HL-60 (cell line): ENCODE measurements at regions not wholly inside any gene's neighbourhood (a gene's known extent, or its start where the extent isn't known, plus 50 kb on each side); places are given as distances from the start of the nearest gene placed in this dataset.

Source experiments
- DNase-seq, 2 experiments: peaks; one replicate each; pipeline ENCODE4 v3.0.0-alpha.2; 2010 to 2020; ENCODE audit warnings: low read depth in 1 of 2, low spot score in 1 of 2
- H3K27ac ChIP-seq: fragments of 250-450 bp; sonication (Bioruptor Pico); replicated peaks from 2 replicates; pipeline ENCODE4 v1.5.1; 2020; ENCODE audit warnings: mild to moderate bottlenecking, moderate library complexity
- H3K27me3 ChIP-seq: fragments of 250-450 bp; sonication (Bioruptor Pico); 2 replicates; pipeline ENCODE4 v1.5.1; 2021; ENCODE audit warnings: mild to moderate bottlenecking, moderate library complexity; ENCODE audit not compliant: insufficient read depth, poor library complexity, severe bottlenecking
- H3K4me3 ChIP-seq: replicated peaks from 2 replicates; pipeline ENCODE4 v1.5.1; 2011; ENCODE audit warnings: mild to moderate bottlenecking, control low read depth, low read length; ENCODE audit not compliant: insufficient read depth
- GABPA ChIP-seq: IDR thresholded peaks from 2 replicates; pipeline ENCODE4 v1.6.1; 2012; ENCODE audit warnings: low read depth
- POLR2AphosphoS5 ChIP-seq: IDR thresholded peaks from 2 replicates; pipeline ENCODE4 v1.6.1; 2012; ENCODE audit warnings: low read depth
- SPI1 ChIP-seq: IDR thresholded peaks from 2 replicates; pipeline ENCODE4 v1.6.1; 2012; ENCODE audit warnings: low read depth, mild to moderate bottlenecking, borderline replicate concordance
- TF ChIP-seq, protein P1 (sequence below): IDR thresholded peaks from 2 replicates; pipeline ENCODE4 v1.6.1; 2012; ENCODE audit warnings: low read depth; ENCODE audit not compliant: insufficient replicate concordance
- TF ChIP-seq, protein P2 (sequence below): IDR thresholded peaks from one replicate; pipeline ENCODE4 v1.5.1; 2011; ENCODE audit warnings: low read length, control low read depth, inconsistent platforms; ENCODE audit not compliant: insufficient read depth

DNA sequence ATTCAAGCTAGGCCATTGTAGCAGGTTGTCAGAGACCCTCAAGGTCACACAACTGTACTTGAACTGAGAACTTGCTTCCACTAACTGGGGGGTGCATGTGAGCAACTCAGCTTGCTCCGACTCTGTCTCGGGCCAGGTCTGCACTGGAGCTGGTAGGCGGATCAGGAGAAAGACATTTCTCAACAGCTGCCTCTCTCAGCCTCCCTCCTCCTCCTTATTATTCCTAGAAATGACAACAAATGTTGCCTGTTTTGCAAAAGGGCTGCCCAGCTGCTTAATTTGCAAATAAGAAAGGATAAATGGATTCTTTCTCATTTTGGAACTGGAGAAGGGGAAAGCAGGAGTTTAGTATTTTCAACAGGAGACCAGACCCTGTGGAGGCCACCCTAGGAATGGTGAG lies 140.5 kb downstream of the RHOU start:
- Histone ChIP-seq H3K4me3 (no peak overlapping the region), H3K27ac (no peak overlapping the region)
- no peak for TF ChIP-seq SPI1
- TF ChIP-seq, protein P1, sequence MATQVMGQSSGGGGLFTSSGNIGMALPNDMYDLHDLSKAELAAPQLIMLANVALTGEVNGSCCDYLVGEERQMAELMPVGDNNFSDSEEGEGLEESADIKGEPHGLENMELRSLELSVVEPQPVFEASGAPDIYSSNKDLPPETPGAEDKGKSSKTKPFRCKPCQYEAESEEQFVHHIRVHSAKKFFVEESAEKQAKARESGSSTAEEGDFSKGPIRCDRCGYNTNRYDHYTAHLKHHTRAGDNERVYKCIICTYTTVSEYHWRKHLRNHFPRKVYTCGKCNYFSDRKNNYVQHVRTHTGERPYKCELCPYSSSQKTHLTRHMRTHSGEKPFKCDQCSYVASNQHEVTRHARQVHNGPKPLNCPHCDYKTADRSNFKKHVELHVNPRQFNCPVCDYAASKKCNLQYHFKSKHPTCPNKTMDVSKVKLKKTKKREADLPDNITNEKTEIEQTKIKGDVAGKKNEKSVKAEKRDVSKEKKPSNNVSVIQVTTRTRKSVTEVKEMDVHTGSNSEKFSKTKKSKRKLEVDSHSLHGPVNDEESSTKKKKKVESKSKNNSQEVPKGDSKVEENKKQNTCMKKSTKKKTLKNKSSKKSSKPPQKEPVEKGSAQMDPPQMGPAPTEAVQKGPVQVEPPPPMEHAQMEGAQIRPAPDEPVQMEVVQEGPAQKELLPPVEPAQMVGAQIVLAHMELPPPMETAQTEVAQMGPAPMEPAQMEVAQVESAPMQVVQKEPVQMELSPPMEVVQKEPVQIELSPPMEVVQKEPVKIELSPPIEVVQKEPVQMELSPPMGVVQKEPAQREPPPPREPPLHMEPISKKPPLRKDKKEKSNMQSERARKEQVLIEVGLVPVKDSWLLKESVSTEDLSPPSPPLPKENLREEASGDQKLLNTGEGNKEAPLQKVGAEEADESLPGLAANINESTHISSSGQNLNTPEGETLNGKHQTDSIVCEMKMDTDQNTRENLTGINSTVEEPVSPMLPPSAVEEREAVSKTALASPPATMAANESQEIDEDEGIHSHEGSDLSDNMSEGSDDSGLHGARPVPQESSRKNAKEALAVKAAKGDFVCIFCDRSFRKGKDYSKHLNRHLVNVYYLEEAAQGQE: no peak
- no peak for TF ChIP-seq POLR2AphosphoS5
- TF ChIP-seq GABPA: no peak
- TF ChIP-seq, protein P2, sequence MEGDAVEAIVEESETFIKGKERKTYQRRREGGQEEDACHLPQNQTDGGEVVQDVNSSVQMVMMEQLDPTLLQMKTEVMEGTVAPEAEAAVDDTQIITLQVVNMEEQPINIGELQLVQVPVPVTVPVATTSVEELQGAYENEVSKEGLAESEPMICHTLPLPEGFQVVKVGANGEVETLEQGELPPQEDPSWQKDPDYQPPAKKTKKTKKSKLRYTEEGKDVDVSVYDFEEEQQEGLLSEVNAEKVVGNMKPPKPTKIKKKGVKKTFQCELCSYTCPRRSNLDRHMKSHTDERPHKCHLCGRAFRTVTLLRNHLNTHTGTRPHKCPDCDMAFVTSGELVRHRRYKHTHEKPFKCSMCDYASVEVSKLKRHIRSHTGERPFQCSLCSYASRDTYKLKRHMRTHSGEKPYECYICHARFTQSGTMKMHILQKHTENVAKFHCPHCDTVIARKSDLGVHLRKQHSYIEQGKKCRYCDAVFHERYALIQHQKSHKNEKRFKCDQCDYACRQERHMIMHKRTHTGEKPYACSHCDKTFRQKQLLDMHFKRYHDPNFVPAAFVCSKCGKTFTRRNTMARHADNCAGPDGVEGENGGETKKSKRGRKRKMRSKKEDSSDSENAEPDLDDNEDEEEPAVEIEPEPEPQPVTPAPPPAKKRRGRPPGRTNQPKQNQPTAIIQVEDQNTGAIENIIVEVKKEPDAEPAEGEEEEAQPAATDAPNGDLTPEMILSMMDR: no peak

DNA sequence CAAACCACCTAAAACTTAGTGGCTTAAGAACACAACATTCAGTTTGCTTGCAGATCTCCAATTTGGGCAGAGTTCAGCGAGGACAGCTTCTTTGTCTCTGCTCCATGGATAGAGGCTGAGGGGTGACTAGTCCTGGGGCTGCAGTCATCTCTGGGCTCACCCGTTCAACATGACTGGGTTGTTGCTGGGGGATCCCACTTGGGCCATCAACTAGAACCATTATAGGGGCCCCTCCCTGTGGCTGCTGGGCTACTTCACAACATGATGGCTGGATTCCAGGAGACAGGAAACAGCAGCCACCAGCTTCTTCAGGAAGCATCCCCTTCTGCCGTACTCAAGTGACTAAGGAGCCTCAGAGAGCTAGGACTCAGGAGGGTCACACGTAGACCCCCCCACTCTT lies 140.9 kb downstream of the RHOU start:
- TF ChIP-seq SPI1 (no peak), POLR2AphosphoS5 (no peak)
- TF ChIP-seq, protein P2: no peak
- TF ChIP-seq, protein P1: no peak
- no peak for DNase-seq
- H3K4me3 ChIP-seq: no peak overlapping the region
- H3K27me3 ChIP-seq: no peaks in the 10 kb centered on the region
- H3K27ac ChIP-seq: no peak overlapping the region

More for the DNA sequence above, 140.5 kb downstream of the RHOU start:
- no peak for DNase-seq
- no peaks in the 10 kb centered on the region for H3K27me3 ChIP-seq

DNA sequence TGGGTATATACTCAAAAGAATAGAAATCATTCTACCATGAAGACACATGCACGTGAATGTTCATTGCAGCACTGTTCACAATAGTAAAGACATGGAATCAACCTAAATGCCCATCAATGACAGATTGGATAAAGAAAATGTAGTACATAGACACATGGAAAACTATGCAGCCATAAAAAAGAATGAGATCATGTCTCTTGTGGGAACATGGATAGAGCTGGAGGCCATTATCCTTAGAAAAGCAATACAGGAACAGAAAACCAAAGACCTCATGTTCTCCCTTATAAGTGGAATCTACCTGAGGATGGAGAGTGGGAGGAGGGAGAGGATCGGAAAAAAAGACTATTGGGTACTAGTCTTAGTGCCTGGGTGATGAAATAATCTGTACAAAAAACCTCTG lies 143.9 kb downstream of the RHOU start:
- Histone ChIP-seq H3K4me3 (no peak overlapping the region), H3K27me3 (no peaks in the 10 kb centered on the region), H3K27ac (no peak overlapping the region)
- no peak for DNase-seq
- TF ChIP-seq POLR2AphosphoS5: no peak
- no peak for TF ChIP-seq SPI1
- no peak for TF ChIP-seq GABPA
- TF ChIP-seq, protein P2: no peak
- TF ChIP-seq, protein P1: no peak
